PFSK-1 (cell line): ENCODE measurements at regions not wholly inside any gene's neighbourhood (a gene's known extent, or its start where the extent isn't known, plus 50 kb on each side); places are given as distances from the start of the nearest gene placed in this dataset.

ENCODE experiments used
- FOXP2 ChIP-seq: optimal IDR thresholded peaks from 2 replicates; pipeline ENCODE3; 2011; ENCODE audit warnings: borderline replicate concordance, control low read depth, inconsistent platforms; ENCODE audit not compliant: insufficient read depth; ENCODE audit errors: extremely low read length, extremely low read depth
- POLR2AphosphoS5 ChIP-seq: IDR thresholded peaks from 2 replicates; pipeline ENCODE4 v1.6.1; 2012; ENCODE audit warnings: low read depth, mild to moderate bottlenecking, control low read depth, low read length, moderate library complexity
- REST ChIP-seq, 2 experiments: IDR thresholded peaks; 2 replicates each; pipeline versions ENCODE4 v1.6.1 to v1.8.0; 2011 to 2012; ENCODE audit warnings: low read depth in 2 of 2, low read length in 2 of 2, control low read depth in 1 of 2, inconsistent platforms in 1 of 2, mild to moderate bottlenecking in 1 of 2, moderate library complexity in 1 of 2; ENCODE audit not compliant: insufficient read depth in 1 of 2
- SIN3A ChIP-seq: IDR thresholded peaks from 2 replicates; pipeline ENCODE4 v1.6.1; 2012; ENCODE audit warnings: mild to moderate bottlenecking, low read length, moderate library complexity, borderline replicate concordance; ENCODE audit not compliant: insufficient read depth
- TAF1 ChIP-seq: IDR thresholded peaks from 2 replicates; pipeline ENCODE4 v1.6.1; 2012; ENCODE audit warnings: low read length, control low read depth, borderline replicate concordance; ENCODE audit not compliant: insufficient read depth

- TF ChIP-seq SIN3A (no peak), FOXP2 (no peak), POLR2AphosphoS5 (no peak), TAF1 (no peak), REST (IDR thresholded peaks at IDR 0.05; ENCODE audit: insufficient read depth in 1 of 2, low read depth in 2 of 2, low read length in 2 of 2) (no peak)
These were observed 1156.8 kb upstream of the SEMA6A start for GRCh38 chr5:117731446-117731845.

GRCh38 chr5:117719413-117719812 lies 1144.8 kb upstream of the SEMA6A start:
- TF ChIP-seq FOXP2 (no peak), POLR2AphosphoS5 (no peak), TAF1 (no peak), REST (IDR thresholded peaks at IDR 0.05; ENCODE audit: insufficient read depth in 1 of 2, low read depth in 2 of 2, low read length in 2 of 2) (no peak), SIN3A (no peak)

GRCh38 chr5:117713585-117714198 lies 1139.1 kb upstream of the SEMA6A start:
- TF ChIP-seq POLR2AphosphoS5 (no peak), TAF1 (no peak), REST (IDR thresholded peaks at IDR 0.05; ENCODE audit: insufficient read depth in 1 of 2, low read depth in 2 of 2, low read length in 2 of 2) (no peak), SIN3A (no peak), FOXP2 (no peak)

- TF ChIP-seq REST (IDR thresholded peaks at IDR 0.05; ENCODE audit: insufficient read depth in 1 of 2, low read depth in 2 of 2, low read length in 2 of 2) (no peak), TAF1 (no peak), SIN3A (no peak), POLR2AphosphoS5 (no peak), FOXP2 (no peak)
These were observed 1126.4 kb upstream of the SEMA6A start for GRCh38 chr5:117701062-117701461.

- TF ChIP-seq POLR2AphosphoS5 (no peak), TAF1 (no peak), FOXP2 (no peak), SIN3A (no peak), REST (IDR thresholded peaks at IDR 0.05; ENCODE audit: insufficient read depth in 1 of 2, low read depth in 2 of 2, low read length in 2 of 2) (no peak)
These were observed 1118.0 kb upstream of the SEMA6A start for GRCh38 chr5:117692606-117693005.
